ENCODE measurements at regions not wholly inside any gene's neighbourhood (a gene's known extent, or its start where the extent isn't known, plus 50 kb on each side); places are given as distances from the start of the nearest gene placed in this dataset.

DNA sequence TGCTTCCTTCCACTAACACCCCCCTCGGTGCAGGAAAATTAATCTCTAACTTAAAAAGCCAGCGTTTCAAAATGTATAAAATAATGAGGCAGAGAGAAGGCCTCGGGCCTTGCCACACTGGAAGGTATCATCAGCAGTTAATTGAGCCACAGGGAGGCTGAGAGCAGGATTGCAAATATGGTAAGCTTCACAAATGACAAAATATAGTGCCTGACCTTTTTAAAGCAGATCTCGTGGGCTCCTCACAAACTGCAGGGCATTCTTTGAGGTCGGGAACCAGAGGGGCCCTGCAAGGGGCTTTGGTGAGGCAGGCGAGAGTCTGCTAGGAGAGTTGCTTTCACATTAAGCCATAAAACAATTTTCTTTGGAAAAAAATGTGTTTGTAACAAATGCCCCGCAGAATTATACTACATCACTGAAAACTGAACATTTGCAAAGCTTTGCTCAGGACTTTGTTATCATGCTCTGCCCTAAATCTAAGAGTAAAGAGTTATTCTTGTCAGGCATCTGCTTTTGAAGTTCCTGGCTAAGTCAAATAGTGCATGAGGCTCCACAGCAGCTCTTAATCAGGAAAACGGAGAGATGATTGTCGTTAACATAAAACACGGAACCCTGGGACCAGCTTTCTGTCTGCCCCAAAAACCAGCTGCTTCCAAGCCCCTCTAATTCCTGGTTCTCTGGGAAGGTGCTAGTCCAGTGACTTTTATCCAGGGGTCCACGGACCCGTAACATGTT lies 61.4 kb upstream of the SYT13 start:
- DNase-seq: no peak
- 41 to 52% (median 47%) methylated on average over 12 of the region's 12 CpGs for WGBS, 5 donors
- no peak overlapping the region for H3K27ac ChIP-seq
- peaks cover 0 to 27% (median 0%) of the 10 kb centered on the region in 3 donors for H3K27me3 ChIP-seq
- no peak overlapping the region for H3K4me3 ChIP-seq
- no peaks in the 10 kb centered on the region for H3K4me1 ChIP-seq
- no peaks in the 10 kb centered on the region for H3K36me3 ChIP-seq
- H3K9me3 ChIP-seq: no peaks in the 10 kb centered on the region
- no peak for TF ChIP-seq EP300 (IDR thresholded peaks at IDR 0.05)
- TF ChIP-seq, protein P1, sequence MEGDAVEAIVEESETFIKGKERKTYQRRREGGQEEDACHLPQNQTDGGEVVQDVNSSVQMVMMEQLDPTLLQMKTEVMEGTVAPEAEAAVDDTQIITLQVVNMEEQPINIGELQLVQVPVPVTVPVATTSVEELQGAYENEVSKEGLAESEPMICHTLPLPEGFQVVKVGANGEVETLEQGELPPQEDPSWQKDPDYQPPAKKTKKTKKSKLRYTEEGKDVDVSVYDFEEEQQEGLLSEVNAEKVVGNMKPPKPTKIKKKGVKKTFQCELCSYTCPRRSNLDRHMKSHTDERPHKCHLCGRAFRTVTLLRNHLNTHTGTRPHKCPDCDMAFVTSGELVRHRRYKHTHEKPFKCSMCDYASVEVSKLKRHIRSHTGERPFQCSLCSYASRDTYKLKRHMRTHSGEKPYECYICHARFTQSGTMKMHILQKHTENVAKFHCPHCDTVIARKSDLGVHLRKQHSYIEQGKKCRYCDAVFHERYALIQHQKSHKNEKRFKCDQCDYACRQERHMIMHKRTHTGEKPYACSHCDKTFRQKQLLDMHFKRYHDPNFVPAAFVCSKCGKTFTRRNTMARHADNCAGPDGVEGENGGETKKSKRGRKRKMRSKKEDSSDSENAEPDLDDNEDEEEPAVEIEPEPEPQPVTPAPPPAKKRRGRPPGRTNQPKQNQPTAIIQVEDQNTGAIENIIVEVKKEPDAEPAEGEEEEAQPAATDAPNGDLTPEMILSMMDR (IDR thresholded peaks at IDR 0.05): no peak
- TF ChIP-seq POLR2A (IDR thresholded peaks at IDR 0.05): no peak
- TF ChIP-seq POLR2AphosphoS5 (IDR thresholded peaks at IDR 0.05): no peak
- intact Hi-C loops (cut with DNase I; ENCODE audit: low total_unique reads): no loop called here

DNA sequence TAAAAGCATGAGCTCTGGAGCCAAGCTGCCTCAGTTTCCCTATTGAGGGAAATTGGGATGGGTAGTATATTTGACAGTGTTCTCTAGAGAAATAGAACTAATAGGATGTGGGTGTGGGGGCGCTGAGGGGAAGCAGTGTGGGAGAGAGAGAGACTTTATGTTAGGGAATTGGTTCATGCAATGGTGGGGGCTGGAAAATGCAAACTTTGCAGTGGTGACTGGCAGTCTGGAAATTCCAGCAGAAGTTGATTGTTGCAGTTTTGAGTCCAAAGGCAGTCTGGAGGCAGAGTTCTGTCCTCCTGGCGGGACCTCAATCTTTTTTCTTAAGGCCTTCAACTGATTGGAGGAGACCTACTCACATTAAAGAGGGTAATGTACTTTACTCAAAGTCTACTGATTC lies 59.4 kb upstream of the SYT13 start:
- H3K4me3 ChIP-seq: no peak overlapping the region
- H3K4me1 ChIP-seq: peaks cover 0 to 1% (median 0%) of the 10 kb centered on the region in 4 donors
- H3K27ac ChIP-seq: no peak overlapping the region
- H3K9me3 ChIP-seq: no peaks in the 10 kb centered on the region
- WGBS, 5 donors: 77 to 88% (median 85%) methylated on average over 2 of the region's 2 CpGs
- DNase-seq: no peak
- TF ChIP-seq EP300 (IDR thresholded peaks at IDR 0.05): no peak
- no peak for TF ChIP-seq POLR2AphosphoS5 (IDR thresholded peaks at IDR 0.05)
- no peak for TF ChIP-seq POLR2A (IDR thresholded peaks at IDR 0.05)
- TF ChIP-seq, protein P1 (IDR thresholded peaks at IDR 0.05): no peak
- no peaks in the 10 kb centered on the region for H3K36me3 ChIP-seq
- peaks cover 0 to 14% (median 0%) of the 10 kb centered on the region in 3 donors for H3K27me3 ChIP-seq
- intact Hi-C loops (cut with DNase I; ENCODE audit: low total_unique reads): no loop called here

GRCh38 chr11:45344028-45344427 lies 57.9 kb upstream of the SYT13 start:
- TF ChIP-seq POLR2AphosphoS5 (IDR thresholded peaks at IDR 0.05): no peak
- TF ChIP-seq POLR2A (IDR thresholded peaks at IDR 0.05): no peak
- TF ChIP-seq, protein P1 (IDR thresholded peaks at IDR 0.05): no peak
- no peak for TF ChIP-seq EP300 (IDR thresholded peaks at IDR 0.05)
- no peaks in the 10 kb centered on the region for H3K9me3 ChIP-seq
- 17 to 39% (median 27%) methylated on average over 2 of the region's 2 CpGs for WGBS, 5 donors
- no peak for DNase-seq
- no peak overlapping the region for H3K4me3 ChIP-seq
- peaks cover 0 to 14% (median 0%) of the 10 kb centered on the region in 3 donors for H3K27me3 ChIP-seq
- peaks cover 0 to 11% (median 8%) of the 10 kb centered on the region in 4 donors for H3K4me1 ChIP-seq
- intact Hi-C loops (cut with DNase I; ENCODE audit: low total_unique reads): no loop called here
- no peak overlapping the region for H3K27ac ChIP-seq
- H3K36me3 ChIP-seq: no peaks in the 10 kb centered on the region

DNA sequence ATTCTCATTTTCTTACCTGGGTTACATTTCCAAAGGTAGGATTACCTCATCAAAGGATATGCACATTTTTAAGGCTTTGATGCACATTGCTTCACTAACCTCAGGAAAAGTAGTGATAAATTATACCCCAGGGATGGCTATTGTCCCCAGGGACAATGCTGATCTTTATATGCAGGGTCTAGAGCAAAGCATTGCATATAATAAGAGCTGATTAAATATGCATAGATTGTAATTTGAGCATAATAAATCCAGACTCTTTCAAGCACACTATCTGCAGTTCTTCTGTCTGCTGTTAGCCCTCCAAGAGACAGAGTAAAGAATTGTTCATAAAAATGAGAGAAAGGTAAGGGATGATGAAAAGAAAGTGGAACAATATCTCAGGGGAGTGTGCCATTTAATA lies 57.3 kb upstream of the SYT13 start:
- Histone ChIP-seq H3K27me3 (peaks cover 0 to 14% (median 0%) of the 10 kb centered on the region in 3 donors), H3K36me3 (no peaks in the 10 kb centered on the region), H3K4me3 (no peak overlapping the region), H3K4me1 (peaks cover 0 to 11% (median 8%) of the 10 kb centered on the region in 4 donors), H3K27ac (no peak overlapping the region), H3K9me3 (no peaks in the 10 kb centered on the region)
- no peak for DNase-seq
- TF ChIP-seq POLR2A (IDR thresholded peaks at IDR 0.05) (no peak), EP300 (IDR thresholded peaks at IDR 0.05) (no peak)
- TF ChIP-seq, protein P1 (IDR thresholded peaks at IDR 0.05): no peak
- intact Hi-C loops (cut with DNase I; ENCODE audit: low total_unique reads): no loop called here

Measured in stomach (tissue), 8 donors.